ENCODE measurements at regions not wholly inside any gene's neighbourhood (a gene's known extent, or its start where the extent isn't known, plus 50 kb on each side); places are given as distances from the start of the nearest gene placed in this dataset.

DNA sequence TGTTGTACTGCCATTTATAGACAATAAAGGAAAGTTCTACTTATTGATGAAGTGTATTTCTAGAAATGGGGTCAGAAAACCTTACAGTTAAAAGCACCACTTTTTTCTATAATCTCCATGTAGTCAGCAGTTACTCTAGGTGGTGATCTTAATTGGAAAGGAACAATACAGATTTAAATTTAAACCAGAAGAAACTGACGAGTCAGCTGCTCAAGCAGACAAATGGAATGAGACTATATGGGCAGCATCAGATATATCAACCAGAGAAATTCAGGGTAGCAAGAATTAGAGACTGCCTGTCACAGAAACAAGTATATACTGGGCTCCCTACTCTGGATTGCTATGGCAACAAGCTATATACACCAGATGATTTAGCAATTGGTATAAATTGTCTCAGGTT, 99.6 kb upstream of the SCG2 start:
- no peak for DNase-seq

DNA sequence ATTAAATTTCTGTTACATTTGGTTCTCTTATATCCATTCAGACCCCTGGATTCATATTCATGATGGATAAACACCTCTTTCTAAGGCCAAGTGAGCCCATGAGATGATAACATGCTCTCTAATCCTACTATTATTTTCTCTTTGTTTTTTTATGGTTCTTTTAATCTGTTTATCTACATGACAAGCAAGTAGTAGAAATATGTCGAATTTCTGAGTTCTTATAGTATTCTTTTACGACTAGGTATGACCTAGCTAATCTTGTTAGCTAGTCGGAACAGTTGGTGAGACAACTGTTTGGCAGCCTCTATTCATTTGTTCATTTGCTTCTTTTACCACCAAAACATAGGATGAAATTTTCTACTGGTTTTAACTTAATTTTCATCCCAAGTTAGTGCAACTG, 98.1 kb upstream of the SCG2 start:
- DNase-seq = no peak

DNA sequence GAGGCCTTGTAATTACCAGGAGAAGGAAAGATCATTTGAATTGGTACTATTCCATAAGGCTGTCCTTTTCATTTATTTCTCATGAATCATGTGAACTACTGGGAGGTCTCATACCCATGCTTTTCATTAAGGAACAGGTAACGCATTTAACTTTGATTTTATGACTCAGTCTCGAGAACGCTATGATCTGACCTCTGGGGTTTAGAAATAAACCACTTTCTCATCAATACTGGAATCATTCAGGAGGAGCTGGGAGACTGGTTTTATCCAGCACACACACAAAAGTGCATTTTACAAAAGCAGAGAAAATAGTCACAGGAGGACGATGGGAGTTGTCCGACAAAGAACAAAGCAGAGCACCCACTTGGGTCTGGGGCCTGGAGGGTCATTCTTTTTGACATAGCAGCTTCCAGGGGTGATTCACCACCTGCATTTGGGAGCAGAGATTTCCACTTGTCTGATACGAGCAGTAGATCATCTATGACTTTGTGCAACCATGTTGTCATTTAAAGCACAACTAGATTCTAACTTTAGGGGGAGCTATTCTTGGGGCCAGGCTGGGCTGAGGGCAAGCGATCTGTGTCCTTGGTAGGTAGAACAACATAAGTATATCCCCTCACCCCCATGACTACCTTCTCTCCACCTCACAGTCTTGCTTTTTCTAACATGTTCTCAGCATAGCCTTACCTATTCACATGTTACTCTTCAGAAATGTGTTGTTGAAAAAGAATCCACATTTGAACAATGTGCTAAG, 95.9 kb upstream of the SCG2 start:
- no peak for DNase-seq

DNA sequence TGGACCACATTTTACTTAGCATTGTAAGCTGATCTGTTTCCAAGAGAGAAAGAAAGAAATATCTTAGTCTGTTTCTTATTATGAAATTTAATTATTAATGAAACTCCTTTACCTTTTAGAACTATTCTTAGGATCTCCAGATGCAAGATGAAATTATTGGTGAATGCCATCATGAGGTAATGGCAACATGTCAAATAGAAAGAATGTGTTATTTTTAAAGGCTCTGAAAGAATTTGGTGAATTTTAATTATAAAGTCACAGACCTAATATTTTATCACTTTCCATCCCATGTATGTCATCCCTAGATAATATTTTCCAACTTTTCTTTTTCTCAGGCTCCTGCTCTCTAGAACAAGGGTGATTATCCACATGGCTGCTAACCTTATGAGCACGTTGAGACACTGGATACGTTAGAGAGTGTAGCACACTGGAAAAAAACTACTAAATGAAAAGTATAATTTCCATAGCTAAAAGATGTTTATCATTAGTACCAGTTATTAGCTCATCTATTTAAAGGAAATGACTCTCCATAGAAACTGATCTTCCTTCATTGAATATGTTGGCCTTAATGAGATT, 95.2 kb upstream of the SCG2 start:
- no peak for DNase-seq

DNA sequence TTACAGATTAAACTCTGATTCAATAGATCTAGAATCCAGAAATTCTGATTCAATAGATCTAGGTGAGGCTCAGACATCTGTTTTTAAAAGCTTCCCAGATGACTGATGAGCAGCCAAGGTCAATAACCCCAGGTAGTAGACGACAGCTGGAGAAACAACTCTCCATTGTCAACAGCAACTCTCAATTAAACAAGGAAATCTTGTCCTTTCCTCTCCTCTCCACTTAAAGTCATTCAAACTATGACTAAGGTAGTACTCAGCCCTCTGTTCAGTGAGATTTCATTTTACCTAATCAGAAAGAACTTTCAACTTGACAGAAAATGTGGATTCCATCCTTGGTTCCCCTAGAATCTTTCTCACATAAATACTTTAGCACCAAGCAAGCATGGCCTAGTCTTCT, 94.6 kb upstream of the SCG2 start:
- no peak for DNase-seq

DNA sequence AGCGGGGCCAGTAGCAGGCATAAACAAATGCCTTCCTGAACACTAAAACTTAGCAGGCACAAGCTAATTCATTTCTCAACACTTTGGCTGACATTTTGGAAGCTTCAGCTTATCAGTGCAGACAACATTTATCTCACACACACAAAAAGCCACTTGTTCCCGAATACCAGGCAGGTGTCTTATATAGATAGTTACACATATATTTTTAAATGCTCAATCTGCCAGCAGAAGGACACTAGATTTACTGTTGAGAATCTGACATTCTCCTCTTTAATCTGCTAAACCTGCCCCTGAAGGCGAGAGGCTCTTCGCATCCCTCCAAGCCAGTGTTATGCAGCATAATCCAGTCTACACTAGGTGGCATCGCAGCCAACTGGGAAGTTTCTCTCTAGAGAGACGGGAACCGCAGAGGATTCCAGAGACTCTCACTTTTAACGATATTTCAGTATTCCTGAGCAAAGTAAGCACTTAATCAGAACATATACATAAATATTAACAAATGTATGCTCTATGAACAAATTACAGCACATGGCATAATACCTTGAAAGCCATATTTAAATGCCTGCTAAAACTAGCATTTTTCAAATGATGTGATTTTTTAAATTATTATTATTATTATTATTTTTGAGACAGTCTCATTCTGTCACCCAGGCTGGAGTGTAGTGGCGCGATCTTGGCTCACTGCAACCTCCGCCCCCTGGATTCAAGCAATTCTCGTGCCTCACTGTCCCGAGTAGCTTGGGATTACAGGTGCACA, 90.2 kb upstream of the SCG2 start:
- DNase-seq = peak; percentile 69

DNA sequence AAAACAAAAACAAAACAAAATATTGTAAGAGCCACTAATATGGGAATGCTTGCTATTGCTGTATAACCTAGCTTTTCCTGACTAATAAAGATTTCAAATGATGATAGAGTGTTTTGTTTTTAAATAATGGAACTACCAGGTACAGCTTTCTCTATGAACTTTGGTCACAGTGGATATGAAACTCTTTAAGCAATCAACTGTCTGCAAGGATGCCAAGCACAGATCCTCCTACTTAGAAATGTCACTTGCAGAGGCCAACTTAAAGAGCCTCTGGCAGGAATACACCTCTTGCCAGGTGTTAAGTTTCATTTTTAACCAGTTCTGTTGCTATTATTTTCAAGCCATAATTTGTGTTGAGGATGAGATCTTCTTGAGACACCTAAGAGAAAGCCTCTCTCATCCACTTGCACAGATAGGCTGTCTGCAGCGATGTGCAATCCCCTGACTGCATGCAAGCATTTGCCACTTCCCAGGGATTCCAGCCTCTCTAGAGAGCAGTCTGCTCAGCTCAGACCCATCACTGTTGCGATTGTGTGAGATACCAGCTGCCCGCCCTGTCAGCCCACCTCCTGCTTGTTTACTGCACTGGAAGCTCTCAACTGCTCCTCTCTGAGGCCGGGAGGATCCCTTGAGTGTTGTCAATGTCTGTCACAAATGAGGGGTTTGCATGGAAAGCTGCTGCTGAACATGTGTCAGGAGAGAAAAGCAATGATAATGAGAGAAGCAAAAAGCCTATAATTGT, 86.1 kb upstream of the SCG2 start:
- DNase-seq = peak; percentile 92

DNA sequence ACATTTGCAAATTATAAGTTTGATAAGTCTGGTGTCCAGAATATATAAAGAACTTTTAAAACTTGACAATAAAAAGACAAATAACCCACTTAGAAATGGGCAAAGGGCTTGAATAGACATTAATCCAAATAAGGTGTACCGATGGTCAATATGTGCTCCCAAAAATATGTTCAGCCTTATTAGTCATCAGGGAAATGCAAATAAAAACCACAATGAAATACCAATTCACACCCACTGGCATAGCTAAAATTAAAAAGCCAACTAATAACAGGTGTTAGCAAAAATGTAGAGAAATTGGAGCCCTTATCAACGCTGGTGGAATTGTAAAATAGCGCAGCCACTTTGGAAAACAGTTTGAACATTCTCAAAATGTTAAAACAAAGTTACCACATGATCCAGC, 79.0 kb upstream of the SCG2 start:
- no peak for DNase-seq

DNA sequence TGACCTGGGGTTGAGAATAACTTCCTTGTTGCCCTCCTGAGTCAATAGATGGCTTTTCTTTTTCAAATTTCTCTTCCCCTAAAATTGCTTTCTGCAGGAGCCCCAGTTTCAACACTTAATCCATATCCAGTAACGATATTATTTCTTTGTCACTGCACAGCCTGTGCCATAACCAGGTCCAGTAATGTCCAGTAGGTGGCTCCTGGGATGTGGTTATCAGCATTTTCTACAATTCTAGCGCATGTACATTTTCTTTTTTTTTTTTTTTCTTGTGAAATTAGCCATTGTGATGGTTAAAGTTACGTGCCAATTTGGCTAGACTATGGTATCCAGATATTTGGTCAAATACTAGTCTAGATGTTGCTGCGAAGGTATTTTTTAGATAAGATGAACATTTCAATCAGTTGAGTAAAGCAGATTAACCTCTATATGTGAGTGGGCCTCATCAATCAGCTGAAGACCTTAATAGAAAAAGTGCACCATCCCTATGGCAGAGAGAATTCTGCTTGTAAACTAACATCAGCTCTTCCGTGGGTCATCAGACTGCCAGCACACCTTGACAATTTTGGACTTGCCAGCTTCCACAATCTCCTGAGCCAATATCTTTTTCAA, 72.9 kb upstream of the SCG2 start:
- DNase-seq = peak; percentile 35

DNA sequence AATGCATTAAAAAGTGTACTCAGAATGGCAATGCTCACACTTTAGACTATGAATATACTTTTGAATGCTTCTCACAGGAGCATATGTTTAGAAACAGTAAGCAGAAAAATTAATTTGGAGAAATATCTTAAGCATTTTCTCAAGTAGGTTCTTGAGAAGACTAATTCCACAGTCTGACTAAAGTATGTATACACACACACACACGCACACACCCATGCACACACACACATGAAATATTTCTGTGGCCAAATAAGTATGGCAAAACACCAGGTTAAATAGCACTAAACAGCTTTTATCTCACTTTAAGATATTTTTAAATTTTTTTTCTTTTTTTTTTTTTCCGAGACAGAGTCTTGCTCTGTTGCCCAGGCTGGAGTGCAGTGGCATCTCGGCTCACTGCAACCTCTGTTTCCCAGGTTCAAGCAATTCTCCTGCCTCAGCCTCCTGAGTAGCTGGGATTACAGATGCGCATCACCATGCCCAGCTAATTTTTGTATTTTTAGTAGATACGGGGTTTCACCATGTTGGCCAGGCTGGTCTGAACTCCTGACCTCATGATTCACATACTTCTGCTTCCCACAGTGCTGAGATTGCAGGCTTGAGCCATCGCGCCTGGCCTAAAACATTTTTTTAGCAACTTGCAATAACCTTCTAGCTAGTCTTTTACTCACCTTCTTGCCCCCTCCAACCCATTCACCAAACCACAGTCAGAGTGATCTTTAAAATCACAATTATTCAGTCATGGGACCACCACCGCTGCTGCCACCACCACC, 67.5 kb upstream of the SCG2 start:
- no peak for DNase-seq

DNA sequence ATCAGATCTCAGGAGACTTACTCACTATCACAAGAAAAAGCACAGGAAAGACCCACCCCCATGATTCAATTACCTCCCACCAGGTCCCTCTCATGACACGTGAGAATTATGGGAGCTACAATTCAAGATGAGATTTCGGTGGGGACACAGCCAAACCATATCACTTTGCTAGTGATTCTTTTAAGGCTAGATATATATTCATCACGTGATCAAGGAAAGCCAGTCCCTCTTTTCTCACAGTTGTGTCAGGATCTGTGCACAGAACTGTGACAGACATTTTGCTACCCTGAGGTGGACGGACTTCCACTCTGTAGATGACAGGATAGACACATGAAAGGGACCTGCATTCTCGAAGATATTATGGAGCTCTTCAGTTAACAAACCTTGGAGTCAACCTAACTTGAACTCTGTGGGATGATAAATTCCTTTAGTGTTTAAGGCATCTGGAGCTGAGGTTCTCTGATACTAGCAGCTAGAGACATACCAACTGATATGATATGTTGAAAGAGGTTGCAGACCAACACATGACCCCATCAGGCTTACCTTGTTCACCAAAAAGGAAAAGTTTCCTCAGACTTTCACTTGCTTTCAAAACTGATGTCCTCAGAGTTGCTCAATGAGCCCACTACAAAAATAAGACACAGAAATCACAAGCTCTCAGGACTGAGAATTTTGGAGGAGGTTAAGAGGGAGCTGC, 66.3 kb upstream of the SCG2 start:
- DNase-seq = no peak

DNA sequence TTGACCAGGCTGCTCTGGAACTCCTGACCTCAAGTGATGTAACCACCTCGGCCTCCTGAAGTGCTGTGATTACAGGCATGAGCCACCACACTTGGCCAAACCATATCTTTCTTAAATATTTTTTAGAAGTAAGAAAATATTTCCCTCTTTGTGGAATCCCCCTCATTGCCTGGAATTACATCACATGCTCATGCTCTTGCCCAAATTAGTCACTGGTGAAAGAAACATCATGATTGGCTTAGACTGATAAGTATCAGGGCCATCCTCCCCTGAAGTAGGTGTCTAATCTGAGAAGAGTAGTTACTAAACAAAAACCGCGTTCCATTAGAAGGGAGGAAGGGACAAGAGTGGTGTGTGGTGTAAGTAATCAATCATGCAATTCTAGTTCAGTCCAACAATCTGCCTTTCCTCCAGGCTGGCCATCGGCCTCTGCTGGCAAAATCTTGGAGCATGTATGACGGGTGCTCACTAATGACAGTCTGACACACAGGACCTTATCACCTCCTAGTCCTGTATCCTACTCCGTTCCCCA, 52.3 kb upstream of the SCG2 start:
- DNase-seq = no peak

DNA sequence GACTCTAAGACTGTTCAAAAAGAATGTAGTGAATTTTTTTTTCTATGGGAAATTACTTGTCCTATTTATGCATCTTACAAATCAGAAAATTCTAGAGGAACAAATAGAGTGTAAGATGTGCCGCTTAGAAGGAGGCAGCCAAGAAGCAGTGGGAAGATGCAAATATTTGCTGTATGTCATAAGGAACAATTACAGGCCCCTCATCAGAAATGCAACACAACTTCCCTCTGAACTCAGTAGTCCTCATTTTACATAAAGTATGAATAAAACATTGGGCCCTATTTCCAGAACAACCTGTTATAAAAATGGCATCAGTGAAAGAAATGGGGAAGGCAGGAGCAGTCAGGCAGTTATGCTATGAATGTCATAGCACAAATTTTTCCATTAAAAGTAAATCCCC, 50.7 kb upstream of the SCG2 start:
- no peak for DNase-seq

DNA sequence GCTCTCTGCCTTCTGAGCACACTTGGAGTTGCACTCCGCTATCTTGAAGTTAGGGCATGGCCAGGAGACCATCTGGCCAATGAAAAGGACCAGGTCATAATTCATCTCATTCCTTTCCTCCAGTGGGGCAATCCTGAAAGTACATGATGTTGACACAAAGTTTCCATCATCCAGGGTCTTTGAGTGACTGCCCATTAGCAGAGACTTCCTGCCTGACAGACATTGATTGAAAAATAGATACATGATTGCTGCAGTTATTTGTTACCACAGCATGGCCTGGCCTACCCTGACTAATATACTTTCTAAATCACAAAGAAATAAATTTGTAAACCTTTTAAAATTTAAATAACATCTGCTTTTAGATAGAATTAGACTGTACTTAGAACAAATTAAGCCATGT, 50.0 kb upstream of the SCG2 start:
- no peak for DNase-seq

Data from NCI-H2227 treated with DMSO at 0.1 percent for 48 hours (cell line).